Skeletal muscle satellite cell (primary cell): ENCODE measurements at regions not wholly inside any gene's neighbourhood (a gene's known extent, or its start where the extent isn't known, plus 50 kb on each side); places are given as distances from the start of the nearest gene placed in this dataset.

Source experiments
- H3K27me3 ChIP-seq: 2 replicates; pipeline ENCODE4 v1.7.0; 2013; ENCODE audit warnings: low read length; ENCODE audit not compliant: control insufficient read depth, insufficient read depth
- H3K36me3 ChIP-seq: 2 replicates; pipeline ENCODE4 v1.7.0; 2013; ENCODE audit warnings: mild to moderate bottlenecking, control low read depth, low read length; ENCODE audit not compliant: insufficient read depth
- H3K4me1 ChIP-seq: 2 replicates; pipeline ENCODE4 v1.7.0; 2013; ENCODE audit warnings: low read length; ENCODE audit not compliant: control insufficient read depth, insufficient read depth
- H3K4me2 ChIP-seq: 2 replicates; pipeline ENCODE4 v1.7.0; 2013; ENCODE audit warnings: mild to moderate bottlenecking, low read length
- H3K4me3 ChIP-seq: 2 replicates; pipeline ENCODE4 v1.7.0; 2013; ENCODE audit warnings: low read length
- H3K9ac ChIP-seq: 2 replicates; pipeline ENCODE4 v1.7.0; 2013; ENCODE audit warnings: mild to moderate bottlenecking, low read depth, low read length, moderate library complexity
- H3K9me3 ChIP-seq: replicated peaks from 2 replicates; pipeline ENCODE4 v1.7.0; 2013; ENCODE audit warnings: mild to moderate bottlenecking, control low read depth, low read length

DNA sequence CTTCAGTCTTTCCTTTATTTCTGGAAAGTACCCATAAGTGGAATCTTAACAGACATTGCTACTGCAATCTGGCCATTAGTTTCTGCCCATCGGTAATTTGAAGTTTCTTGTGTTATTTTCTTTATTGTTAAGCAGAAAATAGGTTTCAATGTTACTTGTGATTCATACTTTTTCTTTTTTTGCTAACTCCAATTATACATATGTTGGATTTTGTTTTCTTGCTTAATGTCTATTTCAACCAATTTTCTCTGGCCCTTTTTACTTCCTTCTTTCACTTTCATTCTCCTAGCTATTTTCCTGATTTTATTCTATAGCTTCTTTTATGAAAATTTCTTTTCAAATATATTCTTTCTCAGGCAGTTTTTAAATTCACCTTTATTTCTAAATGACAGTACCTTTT, 457.4 kb downstream of the TCERG1L start:
- Histone ChIP-seq H3K36me3 (no peaks in the 10 kb centered on the region), H3K9me3 (peaks cover 15% of the 10 kb centered on the region), H3K4me1 (no peaks in the 10 kb centered on the region), H3K4me2 (no peak overlapping the region), H3K27me3 (no peaks in the 10 kb centered on the region), H3K9ac (no peak overlapping the region), H3K4me3 (no peak overlapping the region)

- Histone ChIP-seq H3K4me3 (no peak overlapping the region), H3K27me3 (no peaks in the 10 kb centered on the region), H3K9ac (no peak overlapping the region), H3K9me3 (peaks cover 15% of the 10 kb centered on the region), H3K4me2 (no peak overlapping the region), H3K36me3 (no peaks in the 10 kb centered on the region), H3K4me1 (no peaks in the 10 kb centered on the region)
Observed at GRCh38 chr10:130857631-130858295, 453.8 kb downstream of the TCERG1L start.

- H3K4me1 ChIP-seq, result no peaks in the 10 kb centered on the region
- H3K36me3 ChIP-seq, result no peaks in the 10 kb centered on the region
- H3K27me3 ChIP-seq, result no peaks in the 10 kb centered on the region
- no peak overlapping the region for H3K4me3 ChIP-seq
- H3K9ac ChIP-seq, result no peak overlapping the region
- no peak overlapping the region for H3K4me2 ChIP-seq
- H3K9me3 ChIP-seq, result peaks cover 15% of the 10 kb centered on the region
Observed at GRCh38 chr10:130858626-130859025, 452.9 kb downstream of the TCERG1L start.

DNA sequence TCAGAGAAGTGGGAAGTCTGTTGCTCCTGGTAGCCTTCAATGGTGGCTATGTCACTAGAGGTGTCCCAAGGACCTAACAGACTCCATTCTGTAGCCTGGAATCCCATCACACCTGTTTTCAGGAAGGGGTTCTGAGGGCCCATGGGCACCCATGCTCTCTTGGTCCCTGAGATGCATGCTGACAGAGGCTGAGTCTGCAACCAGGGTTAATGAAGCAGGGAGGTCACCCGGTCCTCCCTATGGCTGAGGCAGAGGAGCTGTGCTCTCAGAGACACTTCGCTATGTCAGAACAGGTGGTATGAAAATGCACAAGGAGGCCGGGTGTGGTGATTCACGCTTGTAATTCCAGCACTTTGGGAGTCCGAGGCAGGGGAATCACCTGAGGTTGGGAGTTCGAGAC, 452.1 kb downstream of the TCERG1L start:
- Histone ChIP-seq H3K4me1 (no peaks in the 10 kb centered on the region), H3K9ac (no peak overlapping the region), H3K27me3 (no peaks in the 10 kb centered on the region), H3K9me3 (peaks cover 15% of the 10 kb centered on the region), H3K36me3 (no peaks in the 10 kb centered on the region), H3K4me2 (no peak overlapping the region), H3K4me3 (no peak overlapping the region)

GRCh38 chr10:130862122-130862521, 449.4 kb downstream of the TCERG1L start:
- no peak overlapping the region for H3K4me2 ChIP-seq
- H3K4me3 ChIP-seq, result no peak overlapping the region
- no peak overlapping the region for H3K9ac ChIP-seq
- no peaks in the 10 kb centered on the region for H3K36me3 ChIP-seq
- H3K27me3 ChIP-seq, result no peaks in the 10 kb centered on the region
- H3K9me3 ChIP-seq, result peaks cover 12% of the 10 kb centered on the region
- H3K4me1 ChIP-seq, result no peaks in the 10 kb centered on the region

GRCh38 chr10:130862626-130863025, 448.9 kb downstream of the TCERG1L start:
- Histone ChIP-seq H3K4me3 (no peak overlapping the region), H3K36me3 (no peaks in the 10 kb centered on the region), H3K27me3 (no peaks in the 10 kb centered on the region), H3K4me2 (no peak overlapping the region), H3K9me3 (peaks cover 12% of the 10 kb centered on the region), H3K4me1 (no peaks in the 10 kb centered on the region), H3K9ac (no peak overlapping the region)

DNA sequence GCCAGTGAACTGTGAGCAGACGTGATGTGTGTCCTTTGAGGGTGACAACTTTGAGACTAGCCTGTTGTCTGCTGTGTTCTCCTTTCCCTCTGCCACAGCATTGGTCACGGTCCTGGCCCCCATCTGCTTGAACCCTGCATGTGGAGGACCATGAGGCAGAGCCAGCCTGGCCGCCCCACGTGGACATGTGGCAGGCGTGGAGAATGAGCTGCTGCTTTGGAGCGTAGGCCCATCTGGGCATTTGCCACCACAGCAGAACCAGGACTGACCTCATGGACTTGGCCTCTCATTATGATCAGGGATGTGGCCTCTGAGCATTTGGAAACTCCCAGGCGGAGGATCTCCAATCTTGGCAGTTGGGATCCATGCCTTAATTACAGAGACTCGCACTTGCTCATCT, 448.5 kb downstream of the TCERG1L start:
- no peak overlapping the region for H3K4me2 ChIP-seq
- H3K4me3 ChIP-seq, result no peak overlapping the region
- no peaks in the 10 kb centered on the region for H3K36me3 ChIP-seq
- no peak overlapping the region for H3K9ac ChIP-seq
- no peaks in the 10 kb centered on the region for H3K4me1 ChIP-seq
- peaks cover 12% of the 10 kb centered on the region for H3K9me3 ChIP-seq
- no peaks in the 10 kb centered on the region for H3K27me3 ChIP-seq

DNA sequence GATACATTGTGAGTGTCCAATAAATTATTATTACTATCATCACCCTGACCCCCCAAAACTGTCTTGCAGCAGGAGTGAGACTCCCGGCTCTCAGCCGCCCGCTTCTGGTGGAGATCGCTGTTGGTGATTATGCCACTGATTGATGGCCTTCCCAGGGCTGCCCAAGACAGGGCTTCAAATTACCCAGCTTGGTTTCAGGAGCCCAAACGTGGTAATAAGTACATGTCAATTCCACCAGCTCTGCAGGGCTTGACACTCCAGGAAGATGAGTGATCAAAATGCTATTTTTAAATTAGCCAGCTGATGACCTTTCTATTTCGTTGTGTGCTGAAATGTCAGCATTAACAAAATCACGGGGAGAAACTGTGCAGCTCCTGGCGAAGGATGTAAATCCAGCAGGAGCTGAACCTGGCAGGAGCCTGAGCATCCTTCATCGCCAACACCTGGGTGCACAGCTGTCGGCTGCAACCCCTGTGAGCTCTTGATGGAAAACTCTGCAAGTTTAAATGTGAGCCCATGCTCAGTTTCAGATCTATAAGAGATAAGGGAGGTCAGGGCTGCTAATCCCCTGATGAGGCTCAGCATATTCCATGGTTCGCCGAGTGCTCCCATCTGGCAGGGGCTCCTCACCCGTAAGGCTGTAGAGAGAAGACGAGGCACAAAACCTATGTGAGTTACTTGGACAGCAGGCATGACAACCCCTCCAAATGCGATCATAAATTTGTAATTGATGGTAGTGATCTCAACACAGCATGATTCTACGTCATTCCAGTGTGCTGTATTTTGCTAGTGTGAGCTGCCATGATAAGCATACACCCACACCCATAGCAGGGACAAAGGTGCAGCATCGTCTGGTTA, 446.3 kb downstream of the TCERG1L start:
- Histone ChIP-seq H3K4me2 (no peak overlapping the region), H3K4me3 (no peak overlapping the region), H3K9ac (no peak overlapping the region), H3K4me1 (no peaks in the 10 kb centered on the region), H3K9me3 (peaks cover 17% of the 10 kb centered on the region), H3K36me3 (no peaks in the 10 kb centered on the region), H3K27me3 (no peaks in the 10 kb centered on the region)

DNA sequence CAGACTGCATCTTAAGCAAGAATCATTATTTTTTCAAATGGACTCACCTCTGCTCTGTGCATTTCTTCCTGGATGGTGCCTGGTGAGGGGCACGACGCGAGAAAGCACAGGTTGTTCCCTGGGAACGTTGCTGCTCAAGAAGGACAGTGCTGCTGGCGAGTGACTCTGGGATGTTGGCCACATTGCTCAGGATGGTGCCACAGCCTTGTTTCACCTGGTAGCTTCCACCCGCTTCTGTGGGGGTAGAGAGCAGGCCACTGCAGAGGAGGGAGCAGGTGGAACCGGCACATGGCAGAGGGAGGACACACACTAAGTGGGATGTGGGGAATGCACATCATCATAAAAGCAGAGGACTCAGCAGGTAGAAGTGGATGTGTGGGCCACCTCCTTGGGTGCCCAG, 444.7 kb downstream of the TCERG1L start:
- Histone ChIP-seq H3K9ac (no peak overlapping the region), H3K4me2 (no peak overlapping the region), H3K36me3 (no peaks in the 10 kb centered on the region), H3K4me1 (no peaks in the 10 kb centered on the region), H3K4me3 (no peak overlapping the region), H3K9me3 (peaks cover 17% of the 10 kb centered on the region), H3K27me3 (no peaks in the 10 kb centered on the region)

DNA sequence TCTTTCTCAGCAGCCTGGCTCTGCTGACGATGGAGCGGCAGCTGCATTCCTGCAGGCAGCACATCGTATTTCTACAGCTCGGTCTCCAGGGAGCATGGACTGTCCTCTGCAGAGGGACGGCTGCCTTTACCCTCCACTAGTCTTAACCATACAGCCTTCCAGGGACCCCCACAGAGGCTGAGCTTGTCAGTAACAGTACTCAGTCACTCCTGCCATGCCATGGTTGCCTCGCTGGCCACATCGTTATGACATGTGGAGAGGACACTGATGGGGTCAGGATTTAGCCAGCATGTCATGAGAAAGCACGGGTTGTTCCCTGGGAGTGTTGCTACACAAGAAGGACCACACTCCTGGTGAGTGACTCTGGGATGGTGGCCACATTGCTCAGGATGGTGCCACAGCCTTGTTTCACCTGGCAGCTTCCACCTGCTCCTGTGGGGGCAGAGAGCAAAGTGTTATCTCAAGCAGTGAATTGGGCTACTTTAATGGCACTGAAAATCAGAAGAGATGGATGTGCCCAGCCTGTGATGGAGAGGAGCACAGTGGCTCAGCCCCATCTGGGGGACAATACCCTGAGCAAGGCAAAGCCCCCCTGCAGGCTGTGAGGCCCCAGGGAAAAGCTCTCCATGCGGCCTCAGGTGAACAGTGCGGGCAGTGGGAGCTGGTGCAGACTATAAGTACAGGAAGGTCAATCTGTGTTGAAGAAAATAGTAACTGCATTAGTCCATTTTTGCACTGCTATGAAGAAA, 443.9 kb downstream of the TCERG1L start:
- H3K4me1 ChIP-seq, result no peaks in the 10 kb centered on the region
- H3K9ac ChIP-seq, result no peak overlapping the region
- peaks cover 17% of the 10 kb centered on the region for H3K9me3 ChIP-seq
- H3K4me3 ChIP-seq, result no peak overlapping the region
- no peaks in the 10 kb centered on the region for H3K27me3 ChIP-seq
- H3K4me2 ChIP-seq, result no peak overlapping the region
- H3K36me3 ChIP-seq, result no peaks in the 10 kb centered on the region

DNA sequence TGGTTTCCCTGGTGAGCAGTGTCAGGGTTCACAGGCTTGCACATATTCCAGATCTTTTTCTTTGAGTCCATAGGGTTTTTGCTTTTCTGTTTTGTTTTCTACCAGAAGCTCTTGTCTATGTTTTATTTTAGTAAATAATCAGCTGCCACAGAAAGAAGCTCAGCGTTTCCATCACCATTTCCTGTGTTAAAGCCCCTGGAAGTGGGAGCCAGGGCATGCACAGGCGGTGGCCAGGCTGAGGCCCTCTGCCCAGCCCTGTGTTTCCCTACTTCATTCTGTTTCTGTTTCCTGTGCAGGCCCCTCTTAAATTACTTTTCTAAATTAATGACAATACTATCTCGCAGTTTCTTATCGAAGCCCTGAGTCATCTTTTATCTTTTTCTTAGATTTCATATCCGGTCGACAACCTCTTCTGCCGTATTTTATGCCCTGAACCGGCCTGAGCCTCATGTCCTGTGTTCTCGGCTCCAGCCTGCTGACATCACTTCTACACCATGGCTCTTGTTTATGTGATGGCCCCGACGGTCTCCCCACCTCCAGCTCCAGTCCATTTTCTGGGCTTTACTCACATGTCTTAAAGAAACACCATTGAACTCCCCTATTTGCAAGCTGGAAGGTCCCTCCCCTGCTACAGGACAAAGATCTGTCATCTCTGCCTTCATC, 442.2 kb downstream of the TCERG1L start:
- peaks cover 17% of the 10 kb centered on the region for H3K9me3 ChIP-seq
- H3K4me3 ChIP-seq, result no peak overlapping the region
- no peaks in the 10 kb centered on the region for H3K27me3 ChIP-seq
- no peaks in the 10 kb centered on the region for H3K36me3 ChIP-seq
- H3K4me2 ChIP-seq, result no peak overlapping the region
- no peak overlapping the region for H3K9ac ChIP-seq
- no peaks in the 10 kb centered on the region for H3K4me1 ChIP-seq
